ENCODE measurements at regions not wholly inside any gene's neighbourhood (a gene's known extent, or its start where the extent isn't known, plus 50 kb on each side); places are given as distances from the start of the nearest gene placed in this dataset.

DNA sequence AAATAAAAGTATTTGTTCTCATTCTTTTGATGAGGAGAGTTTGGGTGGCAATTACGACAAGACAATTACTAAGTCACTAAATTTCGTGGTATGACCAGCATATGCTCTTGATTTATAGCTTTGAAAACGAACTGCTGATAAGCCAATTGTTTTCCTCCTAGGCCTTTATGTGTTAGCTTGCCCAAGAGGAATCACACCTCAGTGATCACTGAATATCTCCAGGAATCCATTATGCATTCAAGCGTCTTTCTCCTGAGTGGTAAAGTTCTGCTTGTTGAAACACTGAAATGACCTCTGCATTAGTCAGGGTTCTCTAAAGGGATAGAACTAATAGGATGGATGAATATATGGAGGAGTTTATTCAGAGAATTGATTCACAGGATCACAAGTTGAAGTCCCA, 677.7 kb upstream of the MEF2C start:
- H3K4me3 ChIP-seq (ENCODE audit: low read depth, low read length) = no peak overlapping the region
- TF ChIP-seq, protein P1, sequence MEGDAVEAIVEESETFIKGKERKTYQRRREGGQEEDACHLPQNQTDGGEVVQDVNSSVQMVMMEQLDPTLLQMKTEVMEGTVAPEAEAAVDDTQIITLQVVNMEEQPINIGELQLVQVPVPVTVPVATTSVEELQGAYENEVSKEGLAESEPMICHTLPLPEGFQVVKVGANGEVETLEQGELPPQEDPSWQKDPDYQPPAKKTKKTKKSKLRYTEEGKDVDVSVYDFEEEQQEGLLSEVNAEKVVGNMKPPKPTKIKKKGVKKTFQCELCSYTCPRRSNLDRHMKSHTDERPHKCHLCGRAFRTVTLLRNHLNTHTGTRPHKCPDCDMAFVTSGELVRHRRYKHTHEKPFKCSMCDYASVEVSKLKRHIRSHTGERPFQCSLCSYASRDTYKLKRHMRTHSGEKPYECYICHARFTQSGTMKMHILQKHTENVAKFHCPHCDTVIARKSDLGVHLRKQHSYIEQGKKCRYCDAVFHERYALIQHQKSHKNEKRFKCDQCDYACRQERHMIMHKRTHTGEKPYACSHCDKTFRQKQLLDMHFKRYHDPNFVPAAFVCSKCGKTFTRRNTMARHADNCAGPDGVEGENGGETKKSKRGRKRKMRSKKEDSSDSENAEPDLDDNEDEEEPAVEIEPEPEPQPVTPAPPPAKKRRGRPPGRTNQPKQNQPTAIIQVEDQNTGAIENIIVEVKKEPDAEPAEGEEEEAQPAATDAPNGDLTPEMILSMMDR (conservative IDR thresholded peaks at IDR 0.05; ENCODE audit: low read depth, low read length) = no peak
- no peak for DNase-seq (ENCODE audit: low read depth)

DNA sequence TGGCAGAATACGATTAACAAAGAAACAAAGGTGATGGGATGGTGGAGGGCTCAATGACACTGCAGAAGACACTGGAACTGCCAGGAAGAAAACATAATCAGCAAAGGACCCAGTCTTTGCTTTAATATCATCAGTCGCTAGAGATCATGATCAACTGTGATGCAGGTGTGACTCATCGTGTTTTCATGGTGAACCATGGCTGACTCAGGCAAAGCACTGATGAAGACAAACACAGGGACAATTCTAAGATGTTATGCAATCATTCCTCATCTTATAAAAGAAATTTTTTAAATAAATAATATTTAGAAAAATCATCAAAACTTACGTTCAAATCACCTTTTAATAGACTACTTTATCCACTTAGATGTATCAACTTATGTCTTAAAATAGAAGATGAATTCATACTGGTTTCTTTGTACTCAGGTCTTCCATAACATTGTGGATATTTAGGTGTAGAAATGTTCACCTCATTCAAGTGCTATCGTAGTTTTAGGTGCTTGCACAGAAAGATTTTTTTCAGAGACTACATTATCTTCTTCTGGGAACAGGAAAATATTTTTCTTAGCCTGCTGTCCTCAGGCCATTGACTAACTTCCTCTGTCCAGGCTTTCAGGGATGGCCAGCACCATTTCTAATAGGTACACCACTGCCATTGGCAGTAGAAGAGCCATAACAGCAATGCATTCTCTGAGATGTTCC, 673.4 kb upstream of the MEF2C start:
- peak; percentile 74 for DNase-seq (ENCODE audit: low read depth)
- TF ChIP-seq, protein P1 (conservative IDR thresholded peaks at IDR 0.05; ENCODE audit: low read depth, low read length) = no peak
- H3K4me3 ChIP-seq (ENCODE audit: low read depth, low read length) = no peak overlapping the region

- DNase-seq (ENCODE audit: low read depth) = no peak
- TF ChIP-seq, protein P1 (conservative IDR thresholded peaks at IDR 0.05; ENCODE audit: low read depth, low read length) = no peak
- H3K4me3 ChIP-seq (ENCODE audit: low read depth, low read length) = no peak overlapping the region
Measured at GRCh38 chr5:89546657-89547056, 663.7 kb upstream of the MEF2C start.

- TF ChIP-seq, protein P1 (conservative IDR thresholded peaks at IDR 0.05; ENCODE audit: low read depth, low read length) = no peak
- DNase-seq (ENCODE audit: low read depth) = no peak
- H3K4me3 ChIP-seq (ENCODE audit: low read depth, low read length) = no peak overlapping the region
Measured at GRCh38 chr5:89545626-89546025, 662.6 kb upstream of the MEF2C start.

GRCh38 chr5:89545076-89545475, 662.1 kb upstream of the MEF2C start:
- TF ChIP-seq, protein P1 (conservative IDR thresholded peaks at IDR 0.05; ENCODE audit: low read depth, low read length) = no peak
- H3K4me3 ChIP-seq (ENCODE audit: low read depth, low read length) = no peak overlapping the region
- DNase-seq (ENCODE audit: low read depth) = no peak

DNA sequence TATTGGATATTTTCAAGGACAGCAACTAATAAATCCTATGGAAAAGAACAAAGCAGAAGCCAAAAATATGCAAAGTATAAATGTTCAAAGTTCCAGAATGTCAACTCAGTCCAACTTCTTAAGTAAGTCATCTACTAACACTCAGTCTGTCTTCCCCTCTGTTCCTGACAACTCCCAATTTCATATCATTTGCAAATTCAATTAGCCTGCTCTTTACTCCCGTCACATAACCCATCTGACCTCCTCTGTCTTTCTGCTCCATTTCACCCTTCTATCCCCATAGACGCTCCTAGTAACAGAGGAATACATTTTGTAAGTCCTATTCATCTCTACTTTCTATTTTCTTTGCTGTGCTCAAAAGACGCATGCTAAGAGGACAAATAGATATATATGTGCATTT, 659.8 kb upstream of the MEF2C start:
- TF ChIP-seq, protein P1 (conservative IDR thresholded peaks at IDR 0.05; ENCODE audit: low read depth, low read length) = no peak
- no peak overlapping the region for H3K4me3 ChIP-seq (ENCODE audit: low read depth, low read length)
- DNase-seq (ENCODE audit: low read depth) = no peak

DNA sequence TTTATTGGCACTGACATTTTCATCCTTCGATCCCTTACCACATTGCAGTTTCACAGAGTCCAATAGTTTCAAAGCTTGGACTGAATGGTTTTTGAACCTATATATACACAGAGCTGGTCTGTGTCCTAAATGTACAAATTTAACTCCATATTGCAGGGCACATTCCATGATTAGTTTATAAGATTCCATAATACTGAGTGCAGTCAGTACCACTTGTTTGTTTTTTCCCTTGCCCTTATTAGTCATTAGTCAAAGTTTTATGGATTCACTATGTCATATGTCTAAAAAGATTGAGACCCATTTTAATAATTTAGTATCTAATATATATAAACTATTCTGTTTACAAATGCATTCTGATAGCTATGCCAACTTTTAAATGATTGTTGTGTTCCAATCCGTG, 654.8 kb upstream of the MEF2C start:
- TF ChIP-seq, protein P1 (conservative IDR thresholded peaks at IDR 0.05; ENCODE audit: low read depth, low read length) = no peak
- H3K4me3 ChIP-seq (ENCODE audit: low read depth, low read length) = no peak overlapping the region
- DNase-seq (ENCODE audit: low read depth) = no peak
